K562 (cell line): ENCODE measurements at regions not wholly inside any gene's neighbourhood (a gene's known extent, or its start where the extent isn't known, plus 50 kb on each side); places are given as distances from the start of the nearest gene placed in this dataset.
A peak's percentile ranks its signal among the peaks of the same experiment; 100 is the strongest.

Source experiments
- ATAC-seq: fragments of 200-7000 bp; cut with Tn5 transposase; 3 replicates; pipeline ENCODE4 v1.9.1; 2020; ENCODE audit warnings: moderate library complexity
- BruUV-seq: library from RNA; stranded (reverse); fragments of 400-500 nt; replicated peaks from 2 replicates; lab custom pipeline; 2021; lab: Mats Ljungman, UMichigan
- CTCF ChIA-PET: fragments of 300-600 bp; formaldehyde crosslinking; extraction: SDS; loops from one replicate; lab custom pipeline; 2021; ENCODE audit warnings: low intra/inter-chr PET ratio; lab: Yijun Ruan, JAX
- POLR2A ChIA-PET: fragments of 300-600, 350-650 bp; sonication (Branson Sonifier 250); formaldehyde crosslinking; extraction: SDS; loops from one replicate; lab custom pipeline; 2021; ENCODE audit warnings: antibody characterized with exemption, inconsistent platforms; lab: Yijun Ruan, JAX
- DNase-seq, 4 experiments: peaks; one replicate each; pipeline versions ENCODE4 v3.0.0 to v3.0.0-alpha.2; 2011 to 2018; ENCODE audit warnings: low spot score in 3 of 4, mixed read lengths in 3 of 4; ENCODE audit errors: extremely low read depth in 1 of 4
- FAIRE-seq: peaks from 2 replicates; lab custom pipeline; 2011; peaks lifted over from hg19 to GRCh38; lab: Jason Lieb, UNC
- H2AFZ ChIP-seq: 2 replicates; pipeline ENCODE4 v1.6.0; 2011; ENCODE audit warnings: low read depth, low read length, control low read depth, inconsistent platforms
- H3K27ac ChIP-seq: fragments of 200-600 bp; 3 replicates; pipeline ENCODE4 v1.8.0; 2011; ENCODE audit warnings: low read depth, mild to moderate bottlenecking, control low read depth, inconsistent platforms, low read length, moderate library complexity, mixed read lengths; ENCODE audit errors: extremely low read depth
- H3K27me3 ChIP-seq, 2 experiments: fragments of 300-600 bp in 1 of 2; 2 replicates in 1 of 2; 3 replicates in 1 of 2; pipeline versions ENCODE4 v1.6.0 to v1.8.0; 2011; ENCODE audit warnings: inconsistent platforms in 2 of 2, low read length in 2 of 2, mild to moderate bottlenecking in 1 of 2, mixed read lengths in 1 of 2, moderate library complexity in 1 of 2; ENCODE audit not compliant: control insufficient read depth in 2 of 2, insufficient read depth in 2 of 2
- H3K36me3 ChIP-seq: fragments of 300-600 bp; 3 replicates; pipeline ENCODE4 v1.8.0; 2011; ENCODE audit warnings: mild to moderate bottlenecking, low read length, inconsistent platforms; ENCODE audit not compliant: control insufficient read depth, insufficient read depth
- H3K4me1 ChIP-seq, 2 experiments: fragments of 200-600 bp in 1 of 2; replicated peaks in 1 of 2; 2 replicates in 1 of 2; 3 replicates in 1 of 2; pipeline versions ENCODE4 v1.5.1 to v1.8.0; 2011; ENCODE audit warnings: inconsistent platforms in 2 of 2, low read length in 2 of 2, mild to moderate bottlenecking in 1 of 2, mixed read lengths in 1 of 2, moderate library complexity in 1 of 2; ENCODE audit not compliant: control insufficient read depth in 2 of 2, insufficient read depth in 2 of 2
- H3K4me2 ChIP-seq: 2 replicates; pipeline ENCODE4 v1.6.1; 2011; ENCODE audit warnings: low read length, control low read depth, inconsistent platforms, mixed read lengths; ENCODE audit not compliant: insufficient read depth
- H3K4me3 ChIP-seq: fragments of 200-600 bp; sonication (generic), shearing (Covaris generic); 2 replicates; pipeline ENCODE4 v1.5.1; 2016; ENCODE audit warnings: control low read depth, inconsistent platforms
- H3K79me2 ChIP-seq: fragments of 200-600 bp; 3 replicates; pipeline ENCODE4 v1.8.0; 2011; ENCODE audit warnings: low read length, inconsistent platforms; ENCODE audit not compliant: control insufficient read depth, insufficient read depth
- H3K9ac ChIP-seq, 2 experiments: 2 replicates each; pipeline versions ENCODE4 v1.6.0 to v1.6.1; 2011; ENCODE audit warnings: low read depth in 2 of 2, low read length in 2 of 2, control low read depth in 1 of 2, inconsistent platforms in 1 of 2, mild to moderate bottlenecking in 1 of 2, mixed read lengths in 1 of 2; ENCODE audit not compliant: insufficient read depth in 1 of 2
- H3K9me1 ChIP-seq: one replicate; pipeline ENCODE4 v1.6.0; 2011; ENCODE audit warnings: inconsistent platforms, mild to moderate bottlenecking, low read length, moderate library complexity; ENCODE audit not compliant: control insufficient read depth, insufficient read depth
- H3K9me3 ChIP-seq: replicated peaks from 2 replicates; pipeline ENCODE4 v1.5.1; 2011; ENCODE audit warnings: low read depth, low read length, inconsistent platforms; ENCODE audit not compliant: control insufficient read depth, insufficient read depth
- H4K20me1 ChIP-seq: replicated peaks from 2 replicates; pipeline ENCODE4 v1.6.1; 2011; ENCODE audit warnings: low read length, inconsistent platforms, mixed read lengths; ENCODE audit not compliant: control insufficient read depth, insufficient read depth
- C11orf30 ChIP-seq: fragments of 450-650 bp; IDR thresholded peaks from 2 replicates; pipeline ENCODE4 v1.6.1; 2016; ENCODE audit warnings: low read depth, mild to moderate bottlenecking
- CEBPG ChIP-seq, 3 experiments: fragments of 200-800 bp in 1 of 3; sonication (Bioruptor generic) in 1 of 3; sonication (generic) in 1 of 3; formaldehyde crosslinking in 1 of 3; IDR thresholded peaks in 2 of 3; conservative IDR thresholded peaks in 1 of 3; 2 replicates each; pipeline versions ENCODE4 v1.6.1 to v1.8.0; 2016 to 2022; ENCODE audit warnings: missing compliant biosample characterization in 2 of 3, missing genetic modification characterization in 2 of 3, mild to moderate bottlenecking in 1 of 3, missing genetic modification reagents in 1 of 3
- HDAC8 ChIP-seq: fragments of 450-650 bp; IDR thresholded peaks from 2 replicates; pipeline ENCODE4 v1.6.1; 2016; ENCODE audit warnings: mild to moderate bottlenecking, missing genetic modification characterization, moderate library complexity, missing compliant biosample characterization
- NCOR1 ChIP-seq: fragments of 450-650 bp; IDR thresholded peaks from 2 replicates; pipeline ENCODE4 v1.6.1; 2016; ENCODE audit warnings: mild to moderate bottlenecking, moderate library complexity
- NFXL1 ChIP-seq: fragments of 450-650 bp; formaldehyde crosslinking; IDR thresholded peaks from 2 replicates; pipeline ENCODE4 v1.4.0; 2021; ENCODE audit warnings: mild to moderate bottlenecking
- PCBP2 ChIP-seq: fragments of 200-400 bp; formaldehyde crosslinking; IDR thresholded peaks from 2 replicates; pipeline ENCODE4 v1.6.1; 2018; ENCODE audit warnings: low read length, low read depth, mild to moderate bottlenecking, moderate library complexity; ENCODE audit not compliant: poor library complexity, severe bottlenecking
- PHB2 ChIP-seq: fragments of 450-650 bp; IDR thresholded peaks from 2 replicates; pipeline ENCODE4 v1.6.1; 2017; ENCODE audit warnings: low read depth
- SOX6 ChIP-seq: fragments of 450-650 bp; IDR thresholded peaks from 2 replicates; pipeline ENCODE4 v1.6.1; 2014; ENCODE audit warnings: mild to moderate bottlenecking
- TFAM ChIP-seq: fragments of 250-450 bp; sonication (Bioruptor Pico); conservative IDR thresholded peaks from 2 replicates; pipeline ENCODE4 v1.5.0; 2021; ENCODE audit warnings: mild to moderate bottlenecking, moderate library complexity
- TRIM24 ChIP-seq, 2 experiments: fragments of 450-650 bp; IDR thresholded peaks; 2 replicates each; pipeline ENCODE4 v1.6.1; 2016
- XRCC5 ChIP-seq: fragments of 200-400 bp; formaldehyde crosslinking; IDR thresholded peaks from 2 replicates; pipeline ENCODE4 v1.6.1; 2017; ENCODE audit warnings: low read depth, mild to moderate bottlenecking, low read length
- YY1 ChIP-seq, 3 experiments: IDR thresholded peaks; 2 replicates each; pipeline ENCODE4 v1.6.1; 2011; ENCODE audit warnings: low read length in 2 of 3, mild to moderate bottlenecking in 2 of 3, moderate library complexity in 2 of 3, borderline replicate concordance in 1 of 3, control low read depth in 1 of 3, low read depth in 1 of 3; ENCODE audit not compliant: insufficient read depth in 3 of 3, insufficient replicate concordance in 2 of 3, control insufficient read depth in 1 of 3, insufficient read length in 1 of 3; ENCODE audit errors: extremely low read depth in 1 of 3
- ZNF24 ChIP-seq: fragments of 450-650 bp; IDR thresholded peaks from 2 replicates; pipeline ENCODE4 v1.6.1; 2016
- WGBS: fragments of 100-300 bp; shearing (Covaris generic); methylation state at CpG from one replicate; pipeline ENCODE4 v1.1.6; 2016; ENCODE audit warnings: low coverage, mixed read lengths; ENCODE audit not compliant: insufficient coverage; ENCODE audit errors: missing lambda C conversion rate; 5-methylcytosine and 5-hydroxymethylcytosine counted together
- in situ Hi-C: fragments of 300-500 bp; cut with MboI; formaldehyde crosslinking; loops from 4 replicates; pipeline ENCODE4 v1.15.0; 2018; ENCODE audit warnings: inconsistent platforms, mixed read lengths
- intact Hi-C: fragments of 100-400 bp; cut with micrococcal nuclease; formaldehyde crosslinking; loops from 2 replicates; pipeline ENCODE4 v1.14.2; 2022
- TF ChIP-seq, protein P1 (sequence below), 2 experiments: IDR thresholded peaks; 2 replicates each; pipeline ENCODE4 v1.6.1; 2011; ENCODE audit warnings: borderline replicate concordance in 1 of 2, control low read depth in 1 of 2, low read depth in 1 of 2, low read length in 1 of 2, mild to moderate bottlenecking in 1 of 2, mixed read lengths in 1 of 2, moderate library complexity in 1 of 2; ENCODE audit not compliant: insufficient read depth in 1 of 2, insufficient read length in 1 of 2, poor library complexity in 1 of 2, severe bottlenecking in 1 of 2; ENCODE audit errors: extremely low read depth in 1 of 2

DNA sequence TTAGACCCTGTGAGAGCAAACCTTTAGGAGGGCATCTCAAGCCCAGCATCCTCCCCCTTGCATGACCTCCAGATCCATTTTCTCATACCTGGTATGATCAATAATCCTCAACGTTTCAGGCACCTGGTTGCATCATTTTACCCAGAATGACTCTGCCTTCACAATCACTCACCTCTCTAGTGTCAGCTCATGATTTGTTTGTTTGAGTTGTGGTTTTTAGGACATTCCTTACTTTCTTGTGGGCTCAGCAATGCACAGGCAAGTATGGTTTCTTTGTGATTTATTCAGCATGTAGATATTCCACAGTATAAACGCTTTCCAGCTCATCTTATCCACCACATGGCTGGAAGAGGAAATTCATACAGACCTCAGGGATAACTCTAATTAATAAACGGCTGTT is 93.6 kb upstream of the CPEB2 start (continued):
- TF ChIP-seq CEBPG (CRISPR knock-in tag; IDR thresholded peaks at IDR 0.05) (no peak), CEBPG (tag; conservative IDR thresholded peaks at IDR 0.05 in 1 of 2, IDR thresholded peaks at IDR 0.05 in 1 of 2) (peak; percentile 14 to 47; a peak in 1 of 4 replicates), NFXL1 (CRISPR knock-in tag) (no peak)
- TF ChIP-seq, protein P1, sequence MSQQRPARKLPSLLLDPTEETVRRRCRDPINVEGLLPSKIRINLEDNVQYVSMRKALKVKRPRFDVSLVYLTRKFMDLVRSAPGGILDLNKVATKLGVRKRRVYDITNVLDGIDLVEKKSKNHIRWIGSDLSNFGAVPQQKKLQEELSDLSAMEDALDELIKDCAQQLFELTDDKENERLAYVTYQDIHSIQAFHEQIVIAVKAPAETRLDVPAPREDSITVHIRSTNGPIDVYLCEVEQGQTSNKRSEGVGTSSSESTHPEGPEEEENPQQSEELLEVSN (IDR thresholded peaks at IDR 0.05; ENCODE audit: borderline replicate concordance in 1 of 2, extremely low read depth in 1 of 2, insufficient read depth in 1 of 2, insufficient read length in 1 of 2, low read depth in 1 of 2, low read length in 1 of 2, poor library complexity in 1 of 2, severe bottlenecking in 1 of 2), result no peak

DNA sequence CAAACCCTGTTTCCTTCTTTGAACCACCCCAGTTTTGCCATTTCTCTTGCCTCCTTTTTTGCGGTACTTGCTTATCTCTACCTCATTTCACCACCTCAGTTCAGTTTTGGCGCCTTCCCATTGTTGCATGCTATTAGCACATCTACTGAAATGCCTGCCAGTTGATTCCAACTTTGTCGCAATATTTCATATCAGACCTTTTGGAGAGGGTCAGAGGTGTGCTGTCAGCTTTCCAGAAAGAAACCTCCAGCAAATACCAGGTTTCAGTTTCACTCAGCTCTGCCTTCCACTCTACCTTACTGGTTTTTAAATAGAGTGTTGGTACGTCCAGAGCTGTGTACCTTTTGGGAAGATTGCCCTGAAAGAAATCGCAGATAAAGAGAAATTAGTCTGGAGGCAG is 91.9 kb upstream of the CPEB2 start:
- BruUV-seq, result no TSS peak
- Histone ChIP-seq H3K4me3 (no peak overlapping the region), H3K79me2 (no peaks in the 10 kb centered on the region), H3K27me3 (no peaks in the 10 kb centered on the region), H2AFZ (no peak overlapping the region), H3K4me2 (no peak overlapping the region), H4K20me1 (no peaks in the 10 kb centered on the region), H3K27ac (no peak overlapping the region), H3K4me1 (no peaks in the 10 kb centered on the region), H3K36me3 (no peaks in the 10 kb centered on the region), H3K9me1 (no peaks in the 10 kb centered on the region), H3K9ac (no peak overlapping the region), H3K9me3 (no peaks in the 10 kb centered on the region)
- CTCF ChIA-PET, result no interaction called here
- in situ Hi-C loops (no loop called here), intact Hi-C loops (no loop called here)
- DNase-seq (no peak), FAIRE-seq (no peak), ATAC-seq (no peak)
- POLR2A ChIA-PET, result interaction anchor here (0.6 to 0.9 kb wide), 2 partner anchors 19 to 35 kb away, joined by 3 read pairs; no protein-coding TSS in a partner anchor
- WGBS, result 0% methylated on average over 5 of the region's 5 CpGs
- no peak for TF ChIP-seq SOX6
- no peak for TF ChIP-seq NCOR1
- no peak for TF ChIP-seq YY1 (IDR thresholded peaks at IDR 0.05; ENCODE audit: borderline replicate concordance in 1 of 3, control insufficient read depth in 1 of 3, extremely low read depth in 1 of 3, insufficient read depth in 3 of 3, insufficient read length in 1 of 3, insufficient replicate concordance in 2 of 3, low read depth in 1 of 3, low read length in 2 of 3)
- TF ChIP-seq C11orf30, result no peak
- TF ChIP-seq ZNF24, result no peak
- no peak for TF ChIP-seq XRCC5
- no peak for TF ChIP-seq TFAM (CRISPR knock-in tag)
- no peak for TF ChIP-seq PHB2
- TF ChIP-seq PCBP2, result no peak
- no peak for TF ChIP-seq HDAC8 (tag)
- TF ChIP-seq TRIM24 (IDR thresholded peaks at IDR 0.05), result no peak
